ENCODE measurements at regions not wholly inside any gene's neighbourhood (a gene's known extent, or its start where the extent isn't known, plus 50 kb on each side); places are given as distances from the start of the nearest gene placed in this dataset.

DNA sequence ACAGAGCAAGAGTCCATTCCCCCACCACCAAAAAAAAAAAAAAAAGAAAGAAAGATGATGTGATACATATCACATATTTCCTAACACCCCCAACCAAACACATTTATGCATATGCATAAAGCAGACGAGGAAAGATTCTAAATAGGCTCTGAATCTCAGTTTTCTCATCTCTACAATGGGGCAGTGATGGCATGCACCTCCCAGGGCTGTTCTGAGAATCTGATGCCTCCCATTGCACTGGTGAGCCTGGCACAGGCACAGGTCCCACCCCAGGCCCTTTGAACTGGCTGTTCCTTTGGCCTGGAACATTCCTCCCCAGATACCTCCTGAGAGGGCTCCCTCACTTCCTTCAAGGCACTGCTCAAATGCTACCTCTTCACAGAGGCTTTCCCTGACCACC, 116.5 kb downstream of the C9orf50 start:
- H2BK5ac ChIP-seq (ENCODE audit: low read depth, low read length) = no peak overlapping the region
- no peak overlapping the region for H4K8ac ChIP-seq (ENCODE audit: extremely low read depth, insufficient read depth, low read length)
- no peak overlapping the region for H3K23ac ChIP-seq (ENCODE audit: insufficient read length)
- ChIA-PET CTCF (ENCODE audit: partially characterized antibody) (interaction anchor here (0.9 to 2.4 kb wide), 2 partner anchors 67 to 82 kb away, joined by 3 to 7 read pairs; no protein-coding TSS in a partner anchor), POLR2A (ENCODE audit: partially characterized antibody) (interaction anchor here (4.3 kb wide), 1 partner anchor 8 kb away, joined by 21 read pairs; no protein-coding TSS in a partner anchor)
- H3K4me3 ChIP-seq (ENCODE audit: extremely low read depth in 1 of 4, insufficient read depth in 2 of 4, low read depth in 3 of 4, low read length in 4 of 4) = no peak overlapping the region
- TF ChIP-seq TCF12 (IDR thresholded peaks at IDR 0.05; ENCODE audit: low read depth, low read length) (no peak), BACH1 (IDR thresholded peaks at IDR 0.05; ENCODE audit: low read length) (no peak), EGR1 (IDR thresholded peaks at IDR 0.05; ENCODE audit: borderline replicate concordance, low read depth, low read length) (no peak), HDAC2 (IDR thresholded peaks at IDR 0.05; ENCODE audit: borderline replicate concordance in 1 of 2, low read depth in 2 of 2, low read length in 2 of 2) (no peak), RXRA (IDR thresholded peaks at IDR 0.05; ENCODE audit: insufficient read depth, low read depth, low read length) (no peak), JUN (IDR thresholded peaks at IDR 0.05; ENCODE audit: low read depth, low read length) (no peak), CHD1 (IDR thresholded peaks at IDR 0.05; ENCODE audit: low read depth, low read length) (no peak), CREB1 (IDR thresholded peaks at IDR 0.05) (no peak), CEBPB (IDR thresholded peaks at IDR 0.05; ENCODE audit: low read depth, low read length) (no peak), SAP30 (IDR thresholded peaks at IDR 0.05; ENCODE audit: insufficient read depth, insufficient replicate concordance, low read length) (no peak)
- no peak overlapping the region for H3K4me2 ChIP-seq (ENCODE audit: insufficient read depth in 1 of 2, low read depth in 2 of 2, low read length in 2 of 2)
- no peaks in the 10 kb centered on the region for H3K36me3 ChIP-seq (ENCODE audit: control insufficient read depth in 2 of 4, insufficient read depth in 4 of 4, low read length in 3 of 4)
- no peaks in the 10 kb centered on the region for H3K79me1 ChIP-seq (ENCODE audit: low read depth, low read length)
- DNase-seq (ENCODE audit: low read depth in 1 of 2, low spot score in 2 of 2) (no peak), FAIRE-seq (no peak)
- no peak overlapping the region for H3K4ac ChIP-seq (replicated peaks; ENCODE audit: insufficient read length, low read depth, low read length)
- H2BK12ac ChIP-seq (ENCODE audit: low read depth, low read length) = no peak overlapping the region
- no peak overlapping the region for H3K14ac ChIP-seq (ENCODE audit: insufficient read length)
- peaks cover 0 to 2% (median 0%) of the 10 kb centered on the region in 4 experiments; a peak in 4 of 7 replicates for H3K27me3 ChIP-seq (replicated peaks in 1 of 4; ENCODE audit: control insufficient read depth in 3 of 4, extremely low read depth in 1 of 4, insufficient read depth in 3 of 4, low read length in 3 of 4)
- no peak overlapping the region for H4K91ac ChIP-seq (replicated peaks; ENCODE audit: insufficient read length, low read length)
- H2BK15ac ChIP-seq (ENCODE audit: low read length) = no peak overlapping the region
- H3K18ac ChIP-seq (ENCODE audit: extremely low read depth, low read length) = no peak overlapping the region
- no peak overlapping the region for H2AFZ ChIP-seq (ENCODE audit: low read length)
- H2AK5ac ChIP-seq (ENCODE audit: low read depth, low read length) = no peak overlapping the region
- H3K23me2 ChIP-seq (ENCODE audit: low read depth, low read length) = no peaks in the 10 kb centered on the region
- H4K20me1 ChIP-seq (replicated peaks in 1 of 2; ENCODE audit: control insufficient read depth in 1 of 2, insufficient read depth in 2 of 2, low read length in 2 of 2) = no peaks in the 10 kb centered on the region
- H3K27ac ChIP-seq (ENCODE audit: low read depth, low read length) = no peak overlapping the region
- no peaks in the 10 kb centered on the region for H3K79me2 ChIP-seq (ENCODE audit: control insufficient read depth in 1 of 2, insufficient read depth in 2 of 2, low read length in 2 of 2)
- no peak overlapping the region for H4K5ac ChIP-seq (ENCODE audit: insufficient read length, low read depth, low read length)
- H3K9me3 ChIP-seq (ENCODE audit: insufficient read depth in 2 of 2, low read depth in 1 of 2, low read length in 1 of 2) = no peaks in the 10 kb centered on the region
- H2BK20ac ChIP-seq (ENCODE audit: low read length) = no peak overlapping the region
- 88% methylated on average over 1 of the region's 1 CpG; no CpG with 5 or more reads in 1 of the 2 experiments for WGBS, 2 experiments (ENCODE audit: extremely low coverage in 1 of 2, insufficient coverage in 1 of 2, insufficient read length in 1 of 2, insufficient replicate concordance in 2 of 2, low coverage in 1 of 2, low lambda C conversion rate in 2 of 2, missing lambda C conversion rate in 1 of 2)
- no peak overlapping the region for H3K56ac ChIP-seq (replicated peaks; ENCODE audit: insufficient read length, low read depth, low read length)
- no peak overlapping the region for H3K9ac ChIP-seq (replicated peaks in 1 of 4; ENCODE audit: extremely low read depth in 1 of 4, low read depth in 3 of 4, low read length in 3 of 4)
- H3K4me1 ChIP-seq (replicated peaks in 1 of 4; ENCODE audit: control insufficient read depth in 3 of 4, insufficient read depth in 4 of 4, low read length in 3 of 4) = peaks cover 3 to 22% (median 12%) of the 10 kb centered on the region in 4 experiments
- no peak overlapping the region for H2BK120ac ChIP-seq (replicated peaks; ENCODE audit: low read depth, low read length)
